Activated T-helper 1 cell treated with anti-CD3 and anti-CD28 coated beads, Interleukin-12 subunit alpha, Interleukin-12 subunit beta, Interleukin-2, Interleukin-4 antibody, amounts not matched to agents 30 ng/mL and 10 ng/mL and 1 ng/mL, durations not matched to agents 14 hours and 24 hours and 36 hours (primary cell): ENCODE measurements at regions not wholly inside any gene's neighbourhood (a gene's known extent, or its start where the extent isn't known, plus 50 kb on each side); places are given as distances from the start of the nearest gene placed in this dataset.
"Not testable (repeated sequence)": the region's sequence is repeated elsewhere in the genome, so short reads cannot be mapped to it uniquely, and the experiment has no call there.

ENCODE experiments used
- DNase-seq: peaks from one replicate; pipeline ENCODE4 v3.0.0; 2021; ENCODE audit warnings: low spot score
- H3K27ac Mint-ChIP-seq: one replicate; pipeline ENCODE4 v1.8.0; 2021; ENCODE audit warnings: mild to moderate bottlenecking, mixed read lengths
- H3K27me3 Mint-ChIP-seq: one replicate; pipeline ENCODE4 v1.8.0; 2022; ENCODE audit warnings: mild to moderate bottlenecking, moderate library complexity, mixed read lengths; ENCODE audit not compliant: insufficient read depth
- H3K36me3 Mint-ChIP-seq: one replicate; pipeline ENCODE4 v1.8.0; 2021; ENCODE audit warnings: low read depth, mixed read lengths
- H3K4me1 Mint-ChIP-seq: one replicate; pipeline ENCODE4 v1.8.0; 2021; ENCODE audit warnings: low read depth, mixed read lengths
- H3K4me3 Mint-ChIP-seq: one replicate; pipeline ENCODE4 v1.8.0; 2021; ENCODE audit warnings: mild to moderate bottlenecking, moderate library complexity, mixed read lengths
- H3K9me3 Mint-ChIP-seq: one replicate; pipeline ENCODE4 v1.8.0; 2021; ENCODE audit warnings: mixed read lengths
- intact Hi-C: fragments of 100-400 bp; cut with micrococcal nuclease; formaldehyde crosslinking; loops from one replicate; pipeline ENCODE4 v1.15.1; 2024

- intact Hi-C loops = no loop called here
- DNase-seq = no peak
- H3K9me3 Mint-ChIP-seq = peaks cover 16% of the 10 kb centered on the region
- H3K4me1 Mint-ChIP-seq = no peaks in the 10 kb centered on the region
- no peak overlapping the region for H3K27ac Mint-ChIP-seq
- H3K4me3 Mint-ChIP-seq = no peak overlapping the region
- peaks cover 2% of the 10 kb centered on the region for H3K27me3 Mint-ChIP-seq
- H3K36me3 Mint-ChIP-seq = no peaks in the 10 kb centered on the region
Measured at GRCh38 chr5:34547300-34548085, 108.6 kb upstream of the RAI14 start.

GRCh38 chr5:34548086-34548403, 108.1 kb upstream of the RAI14 start:
- DNase-seq = no peak
- H3K36me3 Mint-ChIP-seq = no peaks in the 10 kb centered on the region

GRCh38 chr5:34550247-34550646, 105.9 kb upstream of the RAI14 start:
- Mint-ChIP-seq H3K9me3 (peaks cover 5% of the 10 kb centered on the region), H3K27ac (no peak overlapping the region), H3K4me3 (no peak overlapping the region), H3K4me1 (no peaks in the 10 kb centered on the region), H3K27me3 (peaks cover 5% of the 10 kb centered on the region), H3K36me3 (no peaks in the 10 kb centered on the region)
- DNase-seq = no peak
- intact Hi-C loops = no loop called here

More at GRCh38 chr5:34548086-34548403, 108.1 kb upstream of the RAI14 start:
- H3K27me3 Mint-ChIP-seq = peaks cover 5% of the 10 kb centered on the region
- no peaks in the 10 kb centered on the region for H3K4me1 Mint-ChIP-seq
- H3K27ac Mint-ChIP-seq = no peak overlapping the region
- H3K4me3 Mint-ChIP-seq = no peak overlapping the region
- intact Hi-C loops = no loop called here
- peaks cover 13% of the 10 kb centered on the region for H3K9me3 Mint-ChIP-seq

- no peak for DNase-seq
- Mint-ChIP-seq H3K9me3 (peaks cover 4% of the 10 kb centered on the region), H3K4me3 (no peak overlapping the region), H3K27ac (no peak overlapping the region), H3K27me3 (peaks cover 5% of the 10 kb centered on the region), H3K4me1 (no peaks in the 10 kb centered on the region), H3K36me3 (no peaks in the 10 kb centered on the region)
- intact Hi-C loops = no loop called here
Measured at GRCh38 chr5:34550964-34551363, 105.2 kb upstream of the RAI14 start.

GRCh38 chr5:34551911-34552433, 104.2 kb upstream of the RAI14 start:
- H3K27me3 Mint-ChIP-seq = peaks cover 5% of the 10 kb centered on the region
- H3K9me3 Mint-ChIP-seq = no peaks in the 10 kb centered on the region
- no peak overlapping the region for H3K27ac Mint-ChIP-seq
- H3K36me3 Mint-ChIP-seq = no peaks in the 10 kb centered on the region
- no peak overlapping the region for H3K4me3 Mint-ChIP-seq
- intact Hi-C loops = no loop called here
- no peak for DNase-seq
- no peaks in the 10 kb centered on the region for H3K4me1 Mint-ChIP-seq

- intact Hi-C loops = no loop called here
- Mint-ChIP-seq H3K4me3 (no peak overlapping the region), H3K27ac (no peak overlapping the region), H3K4me1 (no peaks in the 10 kb centered on the region), H3K27me3 (peaks cover 5% of the 10 kb centered on the region), H3K36me3 (no peaks in the 10 kb centered on the region), H3K9me3 (no peaks in the 10 kb centered on the region)
- no peak for DNase-seq
Measured at GRCh38 chr5:34552686-34553085, 103.4 kb upstream of the RAI14 start.

GRCh38 chr5:34553581-34553980, 102.5 kb upstream of the RAI14 start:
- Mint-ChIP-seq H3K27me3 (peaks cover 5% of the 10 kb centered on the region), H3K4me1 (no peaks in the 10 kb centered on the region), H3K27ac (no peak overlapping the region), H3K9me3 (no peaks in the 10 kb centered on the region), H3K36me3 (no peaks in the 10 kb centered on the region), H3K4me3 (no peak overlapping the region)
- DNase-seq = no peak
- intact Hi-C loops = no loop called here

- no peak overlapping the region for H3K27ac Mint-ChIP-seq
- no peaks in the 10 kb centered on the region for H3K9me3 Mint-ChIP-seq
- H3K27me3 Mint-ChIP-seq = peaks cover 3% of the 10 kb centered on the region
- intact Hi-C loops = no loop called here
- no peaks in the 10 kb centered on the region for H3K4me1 Mint-ChIP-seq
- H3K36me3 Mint-ChIP-seq = no peaks in the 10 kb centered on the region
- H3K4me3 Mint-ChIP-seq = no peak overlapping the region
- no peak for DNase-seq
Measured at GRCh38 chr5:34554641-34555040, 101.5 kb upstream of the RAI14 start.

GRCh38 chr5:34555699-34556508, 100.2 kb upstream of the RAI14 start:
- Mint-ChIP-seq H3K27me3 (peaks cover 3% of the 10 kb centered on the region), H3K4me3 (no peak overlapping the region), H3K4me1 (no peaks in the 10 kb centered on the region), H3K9me3 (no peaks in the 10 kb centered on the region), H3K36me3 (no peaks in the 10 kb centered on the region), H3K27ac (no peak overlapping the region)
- no peak for DNase-seq
- intact Hi-C loops = no loop called here

- Mint-ChIP-seq H3K4me3 (no peak overlapping the region), H3K27ac (no peak overlapping the region), H3K4me1 (no peaks in the 10 kb centered on the region), H3K27me3 (peaks cover 3% of the 10 kb centered on the region), H3K36me3 (no peaks in the 10 kb centered on the region), H3K9me3 (no peaks in the 10 kb centered on the region)
- intact Hi-C loops = no loop called here
- no peak for DNase-seq
Measured at GRCh38 chr5:34556509-34556782, 99.7 kb upstream of the RAI14 start.

- H3K4me3 Mint-ChIP-seq, DNase-seq, H3K36me3 Mint-ChIP-seq, H3K27ac Mint-ChIP-seq, H3K27me3 Mint-ChIP-seq, H3K9me3 Mint-ChIP-seq, H3K4me1 Mint-ChIP-seq, intact Hi-C loops: not testable (repeated sequence)
Measured at GRCh38 chr5:34561581-34561980, 94.5 kb upstream of the RAI14 start.

- H3K9me3 Mint-ChIP-seq = no peaks in the 10 kb centered on the region
- no peaks in the 10 kb centered on the region for H3K27me3 Mint-ChIP-seq
- H3K4me3 Mint-ChIP-seq = no peak overlapping the region
- no peaks in the 10 kb centered on the region for H3K36me3 Mint-ChIP-seq
- DNase-seq = no peak
- intact Hi-C loops = no loop called here
- no peak overlapping the region for H3K27ac Mint-ChIP-seq
- H3K4me1 Mint-ChIP-seq = no peaks in the 10 kb centered on the region
Measured at GRCh38 chr5:34562791-34563190, 93.3 kb upstream of the RAI14 start.

GRCh38 chr5:34563269-34563668, 92.9 kb upstream of the RAI14 start:
- H3K4me3 Mint-ChIP-seq = no peak overlapping the region
- DNase-seq = no peak
- H3K36me3 Mint-ChIP-seq = no peaks in the 10 kb centered on the region
- no peaks in the 10 kb centered on the region for H3K4me1 Mint-ChIP-seq
- intact Hi-C loops = no loop called here
- H3K27me3 Mint-ChIP-seq = no peaks in the 10 kb centered on the region
- H3K9me3 Mint-ChIP-seq = no peaks in the 10 kb centered on the region
- no peak overlapping the region for H3K27ac Mint-ChIP-seq
